ENCODE measurements at regions not wholly inside any gene's neighbourhood (a gene's known extent, or its start where the extent isn't known, plus 50 kb on each side); places are given as distances from the start of the nearest gene placed in this dataset.

GRCh38 chr12:131553096-131553777 lies 157.7 kb upstream of the SFSWAP start (continued):
- no peak for TF ChIP-seq PRDM10 (IDR thresholded peaks at IDR 0.05; ENCODE audit: partially characterized antibody)
- no peak for TF ChIP-seq CHCHD3 (CRISPR knock-in tag; IDR thresholded peaks at IDR 0.05)
- TF ChIP-seq THRAP3 (IDR thresholded peaks at IDR 0.05; ENCODE audit: borderline replicate concordance): no peak
- TF ChIP-seq MED1 (CRISPR knock-in tag; IDR thresholded peaks at IDR 0.05; ENCODE audit: borderline replicate concordance): no peak
- TF ChIP-seq SNAPC5 (CRISPR knock-in tag; IDR thresholded peaks at IDR 0.05): no peak
- TF ChIP-seq NUFIP1 (IDR thresholded peaks at IDR 0.05; ENCODE audit: partially characterized antibody): no peak
- no peak for TF ChIP-seq FOXO4 (CRISPR knock-in tag; IDR thresholded peaks at IDR 0.05)
- TF ChIP-seq CBX2 (IDR thresholded peaks at IDR 0.05; ENCODE audit: insufficient read depth, low read length, poor library complexity, severe bottlenecking): no peak
- TF ChIP-seq CREM (IDR thresholded peaks at IDR 0.05; ENCODE audit: low read depth): no peak
- no peak for TF ChIP-seq ZNF785 (CRISPR knock-in tag; IDR thresholded peaks at IDR 0.05)
- TF ChIP-seq ZNF253 (CRISPR knock-in tag; conservative IDR thresholded peaks at IDR 0.05): no peak
- TF ChIP-seq AFF4 (CRISPR knock-in tag; IDR thresholded peaks at IDR 0.05): no peak
- TF ChIP-seq RREB1 (CRISPR knock-in tag; IDR thresholded peaks at IDR 0.05): no peak
